ENCODE measurements at regions not wholly inside any gene's neighbourhood (a gene's known extent, or its start where the extent isn't known, plus 50 kb on each side); places are given as distances from the start of the nearest gene placed in this dataset.

DNA sequence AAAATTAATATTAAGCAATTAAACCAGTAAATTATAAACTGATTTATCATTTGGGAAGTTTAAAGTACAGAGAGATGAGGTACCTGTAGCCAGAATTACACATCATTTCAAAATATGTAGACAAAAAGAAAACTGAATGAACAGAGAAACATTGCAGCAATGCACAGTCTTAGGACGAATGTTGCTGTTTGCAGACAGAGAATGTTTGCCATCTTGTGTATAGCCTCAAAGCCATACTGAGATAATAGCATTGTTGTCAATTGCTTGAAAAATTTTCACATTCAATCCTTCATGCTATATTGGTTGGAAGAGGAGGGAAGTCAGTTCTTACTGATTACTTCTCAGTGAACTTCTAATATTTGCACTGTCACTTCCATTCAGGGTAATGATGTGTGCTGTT is 326.2 kb downstream of the PRR16 start:
- no peak for DNase-seq (ENCODE audit: low spot score)
- TF ChIP-seq, protein P1, sequence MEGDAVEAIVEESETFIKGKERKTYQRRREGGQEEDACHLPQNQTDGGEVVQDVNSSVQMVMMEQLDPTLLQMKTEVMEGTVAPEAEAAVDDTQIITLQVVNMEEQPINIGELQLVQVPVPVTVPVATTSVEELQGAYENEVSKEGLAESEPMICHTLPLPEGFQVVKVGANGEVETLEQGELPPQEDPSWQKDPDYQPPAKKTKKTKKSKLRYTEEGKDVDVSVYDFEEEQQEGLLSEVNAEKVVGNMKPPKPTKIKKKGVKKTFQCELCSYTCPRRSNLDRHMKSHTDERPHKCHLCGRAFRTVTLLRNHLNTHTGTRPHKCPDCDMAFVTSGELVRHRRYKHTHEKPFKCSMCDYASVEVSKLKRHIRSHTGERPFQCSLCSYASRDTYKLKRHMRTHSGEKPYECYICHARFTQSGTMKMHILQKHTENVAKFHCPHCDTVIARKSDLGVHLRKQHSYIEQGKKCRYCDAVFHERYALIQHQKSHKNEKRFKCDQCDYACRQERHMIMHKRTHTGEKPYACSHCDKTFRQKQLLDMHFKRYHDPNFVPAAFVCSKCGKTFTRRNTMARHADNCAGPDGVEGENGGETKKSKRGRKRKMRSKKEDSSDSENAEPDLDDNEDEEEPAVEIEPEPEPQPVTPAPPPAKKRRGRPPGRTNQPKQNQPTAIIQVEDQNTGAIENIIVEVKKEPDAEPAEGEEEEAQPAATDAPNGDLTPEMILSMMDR (IDR thresholded peaks at IDR 0.05; ENCODE audit: extremely low read depth, missing control alignments): no peak

DNA sequence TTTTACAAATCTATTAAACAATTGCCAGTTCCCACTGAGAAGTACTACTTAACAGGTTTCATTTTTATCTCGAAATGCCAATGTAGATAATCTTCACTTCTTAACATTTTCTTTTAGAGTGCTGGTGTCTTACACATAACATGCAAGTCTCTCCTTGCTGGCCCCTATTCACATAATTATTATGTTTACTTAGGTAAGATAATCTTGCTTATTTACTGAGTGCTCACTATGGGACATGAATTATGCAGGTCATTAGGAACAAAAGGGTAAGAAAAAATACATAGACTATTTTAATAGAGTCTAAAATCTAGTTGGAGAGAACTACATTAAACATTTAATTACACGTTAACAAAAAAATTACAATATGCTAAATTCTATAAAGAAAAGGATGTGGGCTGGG is 328.4 kb downstream of the PRR16 start:
- no peak for DNase-seq (ENCODE audit: low spot score)
- TF ChIP-seq, protein P1 (IDR thresholded peaks at IDR 0.05; ENCODE audit: extremely low read depth, missing control alignments): no peak

DNA sequence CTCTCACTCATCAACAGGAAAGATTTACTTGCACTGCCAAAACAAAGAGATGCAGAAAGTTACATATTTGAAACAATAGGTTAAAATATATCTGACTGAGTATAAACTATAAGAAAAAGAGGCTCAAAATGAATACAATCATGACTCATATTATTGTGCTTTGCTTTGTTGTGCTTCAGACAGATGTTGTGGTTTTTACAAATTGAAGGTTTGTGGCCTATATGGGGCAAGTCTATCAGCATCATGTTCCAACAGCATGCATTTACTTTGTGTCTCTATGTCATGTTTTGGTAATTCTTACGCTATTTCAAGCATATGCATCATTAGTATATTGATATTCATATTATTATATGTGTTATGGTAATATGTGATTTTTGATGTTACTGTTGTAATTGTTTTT is 330.0 kb downstream of the PRR16 start:
- TF ChIP-seq, protein P1 (IDR thresholded peaks at IDR 0.05; ENCODE audit: extremely low read depth, missing control alignments): no peak
- no peak for DNase-seq (ENCODE audit: low spot score)

DNA sequence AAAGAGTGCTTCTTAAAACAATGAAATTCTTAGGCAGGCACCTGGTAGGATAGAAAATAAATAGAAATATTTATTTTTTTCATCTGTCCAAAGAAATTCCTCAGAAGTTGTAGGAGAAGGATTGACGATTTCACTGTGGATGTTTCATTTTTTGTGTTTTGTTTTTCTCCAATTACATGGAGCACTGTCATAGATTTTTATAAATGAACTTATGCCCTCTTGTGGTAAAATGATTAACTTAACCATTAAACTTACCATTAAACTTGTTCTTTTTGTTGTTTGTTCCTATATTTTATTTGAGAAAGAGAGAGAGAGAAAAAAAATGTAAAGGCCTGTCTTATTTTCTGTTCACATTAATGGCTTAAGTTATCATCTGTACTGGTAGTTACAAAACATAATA is 339.2 kb downstream of the PRR16 start:
- no peak for DNase-seq (ENCODE audit: low spot score)
- TF ChIP-seq, protein P1 (IDR thresholded peaks at IDR 0.05; ENCODE audit: extremely low read depth, missing control alignments): no peak

DNA sequence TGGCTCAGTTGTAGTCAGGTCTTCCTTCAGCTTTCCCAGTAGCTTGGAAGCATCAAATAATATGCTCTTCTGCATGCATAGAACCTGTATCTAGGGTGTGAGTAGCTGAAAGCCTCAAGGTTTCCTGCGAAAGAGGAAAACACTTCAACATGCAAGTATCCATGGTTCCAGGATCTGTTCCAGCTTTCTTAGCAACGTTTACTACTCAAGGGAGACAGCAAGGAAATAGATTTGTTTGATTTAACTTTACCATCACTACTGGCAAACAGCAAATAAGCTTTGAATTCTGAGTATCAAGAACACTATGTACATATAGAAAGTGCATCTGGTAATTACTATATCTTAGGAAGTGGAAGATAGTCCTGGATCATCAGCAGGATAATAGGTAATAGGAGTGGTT is 341.0 kb downstream of the PRR16 start:
- TF ChIP-seq, protein P1 (IDR thresholded peaks at IDR 0.05; ENCODE audit: extremely low read depth, missing control alignments): no peak
- DNase-seq (ENCODE audit: low spot score): no peak

DNA sequence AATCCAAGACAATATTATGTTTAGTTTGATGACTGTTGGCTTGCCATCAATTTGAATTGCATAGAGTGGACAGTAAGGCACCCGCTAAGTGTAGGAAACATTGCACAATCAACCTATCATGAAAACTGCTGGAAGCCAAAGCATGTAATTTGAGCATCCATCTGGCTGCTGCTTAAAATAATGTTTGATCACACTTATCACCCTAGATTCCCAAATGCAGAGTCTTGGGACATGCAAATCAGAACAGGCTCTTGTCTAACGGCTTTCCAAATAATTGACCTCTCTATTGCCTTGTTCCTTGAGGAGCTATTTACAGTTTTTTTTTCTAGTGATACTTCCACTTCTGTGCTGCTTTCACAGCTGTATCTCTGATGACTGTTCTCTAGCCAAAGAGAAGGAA is 342.1 kb downstream of the PRR16 start:
- TF ChIP-seq, protein P1 (IDR thresholded peaks at IDR 0.05; ENCODE audit: extremely low read depth, missing control alignments): no peak
- no peak for DNase-seq (ENCODE audit: low spot score)

DNA sequence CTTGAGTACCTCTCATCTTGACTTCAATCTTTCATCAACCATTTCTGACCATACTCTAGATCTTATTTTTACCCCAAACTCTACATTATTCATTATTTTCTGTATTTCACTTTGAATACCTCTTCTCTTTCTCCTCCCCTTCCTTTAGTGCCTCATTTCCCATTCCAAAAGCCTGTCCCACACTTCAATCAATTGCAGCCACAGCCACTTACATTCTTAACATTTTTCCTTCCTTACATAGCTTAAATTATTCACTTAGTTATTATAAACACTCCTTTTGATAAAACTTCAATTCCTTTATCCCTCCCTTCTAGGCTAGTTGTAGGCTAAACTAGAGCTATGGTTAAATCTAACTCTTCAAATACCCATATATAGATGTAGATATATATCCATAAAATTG is 344.0 kb downstream of the PRR16 start:
- no peak for DNase-seq (ENCODE audit: low spot score)
- TF ChIP-seq, protein P1 (IDR thresholded peaks at IDR 0.05; ENCODE audit: extremely low read depth, missing control alignments): no peak

Measured in GM20000 (cell line).